ENCODE measurements at regions not wholly inside any gene's neighbourhood (a gene's known extent, or its start where the extent isn't known, plus 50 kb on each side); places are given as distances from the start of the nearest gene placed in this dataset.

- TF ChIP-seq CTCF (IDR thresholded peaks at IDR 0.05; ENCODE audit: low read depth, low read length) (no peak), MYC (IDR thresholded peaks at IDR 0.05; ENCODE audit: low read depth, low read length) (no peak), MAX (IDR thresholded peaks at IDR 0.05; ENCODE audit: low read depth, low read length) (no peak)
Measured at GRCh38 chrX:20355187-20355586, 88.5 kb upstream of the RPS6KA3 start.

Data from NB4 (cell line).